ENCODE measurements at regions not wholly inside any gene's neighbourhood (a gene's known extent, or its start where the extent isn't known, plus 50 kb on each side); places are given as distances from the start of the nearest gene placed in this dataset.

DNA sequence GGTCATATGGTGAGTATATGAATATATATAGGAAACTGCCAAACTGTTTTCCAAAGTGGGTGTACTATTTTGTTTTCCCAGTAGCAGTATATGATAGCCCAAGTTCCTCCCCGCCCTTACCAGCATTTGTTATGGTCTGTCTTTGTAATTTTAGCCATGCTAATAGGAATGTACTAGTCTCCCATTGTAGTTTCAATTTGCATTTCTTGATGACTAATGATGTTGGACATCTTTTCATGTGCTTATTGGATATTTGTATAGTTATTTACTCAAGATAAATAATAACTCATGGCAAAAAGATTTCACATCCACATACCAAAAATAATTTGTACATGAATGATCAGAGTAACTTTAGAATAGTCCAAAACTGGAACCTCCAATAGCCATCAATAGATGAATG lies 75.3 kb upstream of the SERP2 start:
- intact Hi-C loops (cut with micrococcal nuclease): no loop called here

GRCh38 chr13:44299152-44299943 lies 74.3 kb upstream of the SERP2 start:
- intact Hi-C loops (cut with micrococcal nuclease): no loop called here

DNA sequence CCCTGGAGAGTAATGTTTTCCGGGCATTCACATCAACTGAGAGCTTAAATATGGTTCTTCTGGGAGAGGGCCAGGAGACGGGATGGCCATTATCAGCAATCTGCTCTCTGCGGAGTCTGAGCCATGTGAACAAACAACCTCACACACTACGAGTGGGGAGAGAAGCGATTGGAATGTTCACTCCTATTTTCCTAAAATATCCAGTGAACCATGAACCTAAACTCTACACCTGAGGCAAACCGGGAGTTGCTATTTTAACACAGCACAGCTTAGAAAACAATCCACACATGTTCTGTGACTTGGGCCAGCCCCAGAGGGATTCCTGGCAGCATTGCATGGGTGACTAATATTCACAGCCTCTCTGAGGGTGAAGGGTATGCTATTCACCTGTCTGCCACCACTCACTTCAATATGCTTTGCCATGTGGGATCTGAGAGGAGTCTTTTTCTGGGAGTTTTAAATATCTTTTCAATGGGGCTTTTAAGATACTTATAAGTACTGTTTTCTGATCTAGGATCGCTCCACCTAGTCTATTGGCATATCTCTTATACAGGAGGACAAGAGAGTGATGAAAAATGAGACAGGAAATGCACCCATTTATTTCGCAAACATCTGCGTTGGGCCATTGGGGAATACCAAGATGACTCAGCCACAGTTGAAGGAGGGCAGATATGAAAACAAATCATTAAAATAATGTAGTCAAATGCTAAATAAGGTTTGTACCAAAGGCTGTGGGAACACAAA lies 72.6 kb upstream of the SERP2 start:
- intact Hi-C loops (cut with micrococcal nuclease): loop anchor here (10.0 kb wide), 1 partner anchor 106 kb away; no protein-coding TSS in a partner anchor

- intact Hi-C loops (cut with micrococcal nuclease): loop anchor here (10.0 kb wide), 1 partner anchor 107 kb away; no protein-coding TSS in a partner anchor
These were observed 72.0 kb upstream of the SERP2 start for GRCh38 chr13:44301639-44302015.

- intact Hi-C loops (cut with micrococcal nuclease): loop anchor here (10.0 kb wide), 1 partner anchor 107 kb away; no protein-coding TSS in a partner anchor
These were observed 71.4 kb upstream of the SERP2 start for GRCh38 chr13:44302233-44302632.

- intact Hi-C loops (cut with micrococcal nuclease): loop anchor here (10.0 kb wide), 1 partner anchor 108 kb away; no protein-coding TSS in a partner anchor
These were observed 70.6 kb upstream of the SERP2 start for GRCh38 chr13:44302940-44303575.

DNA sequence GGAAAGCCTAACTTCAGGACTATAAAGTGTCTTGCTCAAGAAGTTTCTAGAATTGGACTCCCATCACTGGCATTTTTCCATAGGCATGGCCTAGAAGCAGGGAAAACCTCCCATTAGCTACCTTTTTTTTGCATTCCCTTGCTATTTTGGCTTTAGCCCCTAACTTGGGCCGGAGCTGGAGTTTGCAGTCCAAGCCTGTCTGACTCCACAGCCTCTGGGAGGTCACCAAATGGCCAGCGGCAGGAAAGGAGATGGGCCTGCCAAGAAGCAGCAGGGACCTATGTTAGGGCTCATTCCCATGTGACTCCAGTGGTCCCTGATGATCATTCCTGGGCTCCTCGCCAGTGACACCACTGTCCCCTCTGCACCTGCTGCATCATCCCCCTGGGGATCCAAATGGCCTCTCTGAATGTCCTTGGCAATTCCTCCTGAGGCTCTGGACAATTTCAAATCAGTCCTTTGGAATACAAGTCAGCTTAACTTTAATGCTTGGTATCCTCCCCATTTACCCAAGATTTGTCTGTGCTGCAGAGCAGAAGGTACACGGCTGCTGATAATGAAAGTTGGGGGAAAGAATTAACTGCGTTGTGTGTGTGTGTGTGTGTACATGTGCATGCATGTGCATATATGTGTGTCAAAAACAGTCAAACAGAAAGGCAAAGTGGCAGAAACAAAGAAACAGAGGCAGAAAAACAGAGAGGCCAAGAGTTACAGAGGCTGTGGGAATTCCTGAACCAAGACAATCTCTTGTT lies 69.8 kb upstream of the SERP2 start:
- intact Hi-C loops (cut with micrococcal nuclease): loop anchor here (10.0 kb wide), 1 partner anchor 109 kb away; no protein-coding TSS in a partner anchor

GRCh38 chr13:44304433-44304725 lies 69.2 kb upstream of the SERP2 start:
- intact Hi-C loops (cut with micrococcal nuclease): loop anchor here (10.0 kb wide), 1 partner anchor 110 kb away; no protein-coding TSS in a partner anchor

DNA sequence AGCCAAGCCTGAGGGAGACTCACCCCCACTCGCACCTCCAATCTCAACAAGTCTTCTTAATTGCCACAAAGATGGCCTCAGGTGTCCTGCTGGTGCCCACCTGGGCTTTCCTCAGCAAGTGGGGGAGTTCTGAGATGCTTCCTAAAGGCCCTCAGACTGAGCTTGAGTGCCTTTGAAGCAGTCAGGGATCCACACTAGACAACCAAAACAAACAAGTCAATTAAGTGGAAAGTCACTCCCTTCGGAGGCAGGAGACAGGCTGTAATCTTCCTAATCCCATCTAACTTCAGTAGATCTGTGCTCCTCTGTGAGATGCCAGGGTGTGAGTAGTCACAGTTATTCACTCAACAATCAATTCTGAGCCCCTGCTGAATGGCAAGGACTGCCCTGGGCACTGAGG lies 68.3 kb upstream of the SERP2 start:
- intact Hi-C loops (cut with micrococcal nuclease): loop anchor here (10.0 kb wide), 1 partner anchor 110 kb away; no protein-coding TSS in a partner anchor

DNA sequence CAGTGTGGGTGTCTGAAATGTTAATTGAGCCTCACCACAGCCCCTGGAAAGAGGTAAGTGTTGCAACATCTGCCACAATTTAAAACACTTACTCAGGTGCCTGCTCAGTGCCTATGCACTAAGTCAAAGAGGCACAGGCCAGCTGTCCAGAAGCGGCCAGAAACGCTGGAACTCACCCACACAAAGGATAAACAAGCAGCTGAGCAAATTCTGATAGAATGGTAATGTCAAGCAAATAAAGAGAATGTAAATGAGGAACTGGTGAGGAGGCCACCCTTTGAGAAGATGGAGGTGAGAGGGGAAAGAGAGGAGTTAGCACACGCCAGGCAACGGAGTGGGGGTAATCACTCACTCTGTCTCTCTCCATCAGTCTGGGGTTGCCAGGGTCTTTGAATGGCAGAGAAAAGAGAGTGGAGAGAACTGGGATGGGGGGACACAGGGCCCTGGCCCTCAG lies 67.7 kb upstream of the SERP2 start:
- intact Hi-C loops (cut with micrococcal nuclease): loop anchor here (10.0 kb wide), 1 partner anchor 111 kb away; no protein-coding TSS in a partner anchor

DNA sequence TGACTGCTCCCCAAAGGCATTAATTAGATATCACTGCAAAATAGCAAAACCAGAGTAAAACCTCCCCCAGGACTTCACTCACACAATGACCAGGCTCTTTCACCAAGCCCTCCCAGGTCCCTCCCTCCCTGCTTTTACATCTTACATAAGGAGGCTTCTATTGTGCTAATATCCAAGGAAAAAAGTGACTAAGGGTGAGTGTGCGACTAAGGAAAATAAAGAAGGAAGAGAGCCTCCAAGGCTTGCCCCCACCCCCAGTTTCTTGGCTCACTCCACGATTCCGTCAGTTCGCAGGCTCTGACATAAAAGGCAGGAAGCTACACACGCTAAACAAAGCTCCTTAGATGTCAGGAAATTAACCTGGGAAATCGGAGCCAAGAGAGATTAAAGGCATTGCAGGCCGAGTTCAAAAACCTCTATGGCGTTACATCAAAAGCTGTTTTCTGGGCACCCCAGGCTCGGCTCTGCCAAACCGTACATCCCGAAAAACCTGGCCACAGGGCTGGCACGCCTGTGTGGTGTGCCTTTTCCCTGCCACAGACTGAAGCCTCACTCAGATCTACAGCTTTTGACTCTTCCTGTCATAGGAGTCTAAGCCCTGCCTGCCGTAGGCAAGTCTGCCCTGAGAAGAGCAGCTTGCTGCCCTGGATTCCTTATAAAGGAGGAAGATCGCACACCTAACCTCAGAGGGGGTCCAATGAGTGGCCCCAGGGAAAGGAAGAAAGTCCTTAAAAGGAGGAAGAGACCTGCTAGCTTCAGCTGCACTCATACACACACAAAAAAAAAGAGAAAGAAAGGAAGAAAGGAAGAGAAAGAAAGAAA lies 67.0 kb upstream of the SERP2 start:
- intact Hi-C loops (cut with micrococcal nuclease): loop anchor here (10.0 kb wide), 1 partner anchor 112 kb away; no protein-coding TSS in a partner anchor

DNA sequence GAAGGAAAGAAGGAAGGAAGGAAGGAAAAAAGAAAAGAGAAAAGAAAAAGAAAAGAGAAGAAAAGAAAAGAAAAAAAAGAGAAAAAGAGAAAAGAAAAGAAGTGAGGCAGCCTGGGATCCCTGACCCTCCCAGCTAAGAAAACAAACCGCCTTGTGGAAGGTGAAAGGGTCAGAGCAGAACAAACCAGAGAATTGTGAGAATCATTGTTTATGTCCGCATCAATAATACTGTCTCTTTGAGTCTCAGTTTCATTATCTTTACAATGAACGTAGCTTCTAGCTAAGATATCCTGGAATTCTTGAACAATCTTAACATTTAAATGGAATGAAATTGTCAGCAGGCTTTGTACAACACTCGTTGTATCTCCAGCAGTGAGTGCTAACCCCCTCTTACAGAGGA lies 66.4 kb upstream of the SERP2 start:
- intact Hi-C loops (cut with micrococcal nuclease): loop anchor here (10.0 kb wide), 1 partner anchor 112 kb away; no protein-coding TSS in a partner anchor

- intact Hi-C loops (cut with micrococcal nuclease): loop anchor here (10.0 kb wide), 1 partner anchor 113 kb away; no protein-coding TSS in a partner anchor
These were observed 65.8 kb upstream of the SERP2 start for GRCh38 chr13:44307844-44308243.

GRCh38 chr13:44308352-44308751 lies 65.3 kb upstream of the SERP2 start:
- intact Hi-C loops (cut with micrococcal nuclease): loop anchor here (10.0 kb wide), 1 partner anchor 114 kb away; no protein-coding TSS in a partner anchor

DNA sequence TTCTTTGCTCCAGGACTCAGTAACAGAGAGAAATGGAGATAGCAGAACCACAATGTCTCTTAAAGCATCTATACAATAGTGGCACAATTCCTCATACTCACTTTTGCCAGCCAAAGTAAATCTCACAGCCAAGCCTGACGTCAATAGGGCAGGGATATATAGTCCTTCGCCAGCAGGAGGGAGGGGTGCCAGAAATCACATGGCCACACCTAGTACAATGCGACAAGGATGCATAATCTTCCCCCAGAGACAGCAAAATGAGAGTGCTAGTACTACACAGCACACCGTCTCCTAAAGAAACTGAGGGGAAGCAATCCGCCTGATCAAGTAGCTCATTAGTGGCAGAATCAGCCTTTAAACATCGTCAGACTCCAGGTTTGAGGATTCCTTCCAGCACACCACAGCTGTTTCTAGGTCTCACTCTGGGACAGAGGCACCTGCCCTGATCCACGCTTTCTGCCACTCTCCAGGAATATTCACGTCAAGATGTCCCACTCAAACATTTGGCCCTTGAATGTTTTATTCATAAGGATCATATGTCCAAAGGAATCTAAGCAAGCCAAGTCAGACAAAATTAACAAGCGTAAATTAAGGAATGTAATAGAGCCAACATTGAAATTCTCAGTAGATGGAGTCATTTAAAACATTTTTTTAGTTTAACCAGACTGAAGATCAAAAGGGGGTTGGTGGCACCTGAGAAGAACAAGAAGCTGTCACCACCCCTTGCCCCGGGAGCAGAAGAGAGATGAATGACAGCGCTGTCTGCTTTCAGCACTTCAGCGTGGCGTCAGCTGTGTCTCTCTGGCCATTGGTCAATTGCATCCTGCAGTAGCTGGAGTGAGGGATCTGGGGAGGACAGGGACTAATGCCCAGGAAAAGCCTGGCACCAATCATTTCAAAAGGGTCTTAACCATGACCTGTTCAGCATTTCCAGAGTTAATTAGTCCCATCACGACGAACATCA lies 63.5 kb upstream of the SERP2 start:
- intact Hi-C loops (cut with micrococcal nuclease): loop anchor here (10.0 kb wide), 1 partner anchor 115 kb away; no protein-coding TSS in a partner anchor

DNA sequence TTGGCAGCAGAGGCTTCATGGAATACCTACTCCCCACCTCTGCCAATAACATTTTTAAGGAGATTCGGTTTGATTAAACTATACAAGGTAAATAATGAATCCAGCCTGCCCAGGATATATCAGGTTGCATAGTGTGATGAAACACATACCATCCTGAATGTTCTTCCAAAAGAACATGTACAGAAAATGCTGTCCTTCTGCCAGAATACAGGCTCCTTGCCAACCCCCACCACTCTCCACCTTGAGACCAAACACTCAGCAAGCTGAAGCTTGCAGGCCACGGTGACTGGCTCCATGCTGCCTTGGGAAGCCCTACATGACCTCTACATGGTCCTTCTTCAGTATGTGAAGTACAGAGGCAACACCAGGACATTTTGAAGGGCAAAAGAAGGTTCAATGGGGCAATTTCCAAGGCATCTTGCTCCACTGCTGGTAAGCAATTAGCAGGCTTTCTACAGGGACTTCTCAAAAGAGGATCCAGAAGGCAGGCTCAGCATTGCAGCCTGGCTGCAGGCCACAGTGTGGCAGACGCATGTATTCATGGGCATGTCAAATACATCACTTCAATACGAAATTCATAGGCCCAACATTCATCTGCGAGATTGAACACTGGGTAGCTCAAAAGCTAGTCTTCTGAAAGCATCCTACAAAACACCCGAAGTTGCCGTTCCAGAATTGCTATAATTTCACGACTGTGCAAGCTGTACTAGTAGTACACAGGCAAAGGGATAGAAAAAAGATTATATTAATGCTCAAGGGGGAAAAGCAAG lies 62.4 kb upstream of the SERP2 start:
- intact Hi-C loops (cut with micrococcal nuclease): no loop called here

DNA sequence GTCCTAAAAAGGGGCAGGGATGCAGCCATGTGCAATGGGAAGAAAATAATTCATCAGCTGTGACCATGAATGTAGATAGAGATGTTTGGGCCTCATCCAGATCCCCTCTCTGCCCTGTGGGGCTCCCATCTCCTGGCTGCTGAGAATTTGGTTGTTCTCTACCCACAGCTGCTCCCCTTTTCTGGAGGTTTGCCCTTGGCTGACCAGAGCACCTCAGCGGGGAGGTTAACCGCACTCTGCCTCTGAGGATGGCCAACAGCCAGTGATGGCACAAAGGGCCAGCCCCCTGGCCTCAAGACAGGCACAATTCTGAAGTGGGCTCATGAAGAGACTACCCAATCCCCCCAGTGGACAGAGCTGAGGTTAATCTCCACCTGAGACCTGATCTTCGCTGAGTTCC lies 61.5 kb upstream of the SERP2 start:
- intact Hi-C loops (cut with micrococcal nuclease): no loop called here

Data from T-helper 2 cell treated with Interferon-gamma antibody and Interleukin-4, amounts not matched to agents 100 ng/mL and 5 ng/mL, for 36 hours (primary cell).